ENCODE measurements at regions not wholly inside any gene's neighbourhood (a gene's known extent, or its start where the extent isn't known, plus 50 kb on each side); places are given as distances from the start of the nearest gene placed in this dataset.

- Histone ChIP-seq H3K27me3 (replicated peaks) (no peaks in the 10 kb centered on the region), H3K36me3 (replicated peaks) (no peaks in the 10 kb centered on the region), H3K27ac (no peak overlapping the region), H3K4me3 (ENCODE audit: low read depth, low read length) (no peak overlapping the region)
- in situ Hi-C loops (cut with HindIII; ENCODE audit: low pct_ligation_motif_present, low sequenced_read_pairs) = no loop called here
- peak; percentile 26 for DNase-seq
- TF ChIP-seq CTCF (IDR thresholded peaks at IDR 0.05; ENCODE audit: low read depth, low read length, missing control alignments) = no peak
Observed at GRCh38 chr5:174596429-174596828, 128.0 kb upstream of the MSX2 start.

DNA sequence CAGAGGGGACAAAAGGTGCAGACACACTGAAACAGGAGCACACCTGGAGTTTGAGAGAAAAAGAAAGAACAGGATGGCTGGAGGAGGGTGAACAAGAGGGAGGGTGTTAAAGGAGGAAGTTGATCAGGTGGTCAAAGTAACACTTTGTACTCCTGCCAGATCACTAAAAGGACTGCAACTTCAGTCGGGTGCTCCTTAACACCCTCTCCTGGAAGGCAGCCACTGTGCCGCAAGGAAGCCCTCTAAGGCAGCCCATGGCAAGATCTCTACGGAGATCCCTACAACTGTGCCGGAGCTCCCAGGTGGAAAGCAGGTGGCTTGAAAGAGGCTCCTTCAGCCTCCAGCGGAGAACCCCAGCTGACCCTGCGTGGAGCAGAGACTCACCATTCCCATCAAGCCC, 124.4 kb upstream of the MSX2 start:
- H3K36me3 ChIP-seq (replicated peaks) = no peaks in the 10 kb centered on the region
- in situ Hi-C loops (cut with HindIII; ENCODE audit: low pct_ligation_motif_present, low sequenced_read_pairs) = no loop called here
- no peaks in the 10 kb centered on the region for H3K27me3 ChIP-seq (replicated peaks)
- no peak overlapping the region for H3K27ac ChIP-seq
- TF ChIP-seq CTCF (IDR thresholded peaks at IDR 0.05; ENCODE audit: low read depth, low read length, missing control alignments) = no peak
- H3K4me3 ChIP-seq (ENCODE audit: low read depth, low read length) = no peak overlapping the region
- DNase-seq = no peak

DNA sequence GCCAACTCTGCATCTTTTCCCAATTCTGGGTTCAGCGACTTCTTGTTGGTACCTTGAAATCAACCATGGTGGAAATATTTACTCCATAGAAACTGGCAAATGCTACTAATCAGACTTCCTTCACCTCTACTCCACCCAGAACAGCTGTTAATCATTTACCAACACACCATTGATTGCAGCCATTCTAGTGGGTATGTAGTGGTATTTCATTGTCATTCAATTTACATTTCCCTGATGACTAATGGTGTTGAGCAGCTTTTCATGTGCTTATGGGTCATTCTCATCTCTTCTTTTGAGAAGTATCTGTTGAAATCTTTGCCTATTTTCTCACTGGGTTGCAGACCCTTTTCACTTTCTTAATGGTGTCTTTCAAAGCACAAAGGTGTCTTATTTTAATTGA, 122.4 kb upstream of the MSX2 start:
- no peak for DNase-seq
- Histone ChIP-seq H3K36me3 (replicated peaks) (no peaks in the 10 kb centered on the region), H3K4me3 (ENCODE audit: low read depth, low read length) (no peak overlapping the region), H3K27me3 (replicated peaks) (no peaks in the 10 kb centered on the region), H3K27ac (no peak overlapping the region)
- in situ Hi-C loops (cut with HindIII; ENCODE audit: low pct_ligation_motif_present, low sequenced_read_pairs) = no loop called here
- no peak for TF ChIP-seq CTCF (IDR thresholded peaks at IDR 0.05; ENCODE audit: low read depth, low read length, missing control alignments)

- Histone ChIP-seq H3K27ac (no peak overlapping the region), H3K36me3 (replicated peaks) (no peaks in the 10 kb centered on the region), H3K27me3 (replicated peaks) (no peaks in the 10 kb centered on the region), H3K4me3 (ENCODE audit: low read depth, low read length) (no peak overlapping the region)
- no peak for TF ChIP-seq CTCF (IDR thresholded peaks at IDR 0.05; ENCODE audit: low read depth, low read length, missing control alignments)
- no peak for DNase-seq
- in situ Hi-C loops (cut with HindIII; ENCODE audit: low pct_ligation_motif_present, low sequenced_read_pairs) = no loop called here
Observed at GRCh38 chr5:174606153-174606552, 118.2 kb upstream of the MSX2 start.

GRCh38 chr5:174606646-174607045, 117.7 kb upstream of the MSX2 start:
- in situ Hi-C loops (cut with HindIII; ENCODE audit: low pct_ligation_motif_present, low sequenced_read_pairs) = no loop called here

More at GRCh38 chr5:174606646-174607045, 117.7 kb upstream of the MSX2 start:
- no peak for TF ChIP-seq CTCF (IDR thresholded peaks at IDR 0.05; ENCODE audit: low read depth, low read length, missing control alignments)
- Histone ChIP-seq H3K27me3 (replicated peaks) (no peaks in the 10 kb centered on the region), H3K27ac (no peak overlapping the region), H3K4me3 (ENCODE audit: low read depth, low read length) (no peak overlapping the region), H3K36me3 (replicated peaks) (no peaks in the 10 kb centered on the region)
- no peak for DNase-seq

Measured in brain microvascular endothelial cell (primary cell).